ENCODE measurements at regions not wholly inside any gene's neighbourhood (a gene's known extent, or its start where the extent isn't known, plus 50 kb on each side); places are given as distances from the start of the nearest gene placed in this dataset.

GRCh38 chr9:118252027-118252426, 547.8 kb downstream of the TLR4 start:
- H4K20me1 ChIP-seq (ENCODE audit: insufficient read depth, low read length): no peaks in the 10 kb centered on the region
- no peaks in the 10 kb centered on the region for H3K27me3 ChIP-seq (ENCODE audit: insufficient read depth, low read length)
- DNase-seq (ENCODE audit: low read depth) (no peak), FAIRE-seq (no peak)
- H3K4me1 ChIP-seq (ENCODE audit: insufficient read depth, low read length): no peaks in the 10 kb centered on the region
- H3K27me3 Mint-ChIP-seq (ENCODE audit: low read depth, unreplicated experiment): no peaks in the 10 kb centered on the region
- no peaks in the 10 kb centered on the region for H3K36me3 ChIP-seq (ENCODE audit: insufficient read depth, low read length)
- no peak overlapping the region for H2AFZ ChIP-seq (ENCODE audit: low read depth, low read length)
- peaks cover 3% of the 10 kb centered on the region for H3K9me3 Mint-ChIP-seq (ENCODE audit: unreplicated experiment)
- no peak overlapping the region for H3K4me2 ChIP-seq (ENCODE audit: low read length)
- no peak overlapping the region for H3K9ac ChIP-seq (ENCODE audit: low read length)
- TF ChIP-seq EZH2 (IDR thresholded peaks at IDR 0.05; ENCODE audit: insufficient read depth, low read length) (no peak), CTCF (IDR thresholded peaks at IDR 0.05; ENCODE audit: insufficient read depth, low read depth, low read length) (no peak)
- H3K9me3 ChIP-seq (ENCODE audit: insufficient read depth, low read depth, low read length): no peaks in the 10 kb centered on the region
- no peaks in the 10 kb centered on the region for H3K4me1 Mint-ChIP-seq (ENCODE audit: low read depth, unreplicated experiment)
- no peaks in the 10 kb centered on the region for H3K79me2 ChIP-seq (ENCODE audit: insufficient read depth, low read length)
- H3K27ac Mint-ChIP-seq (ENCODE audit: unreplicated experiment): no peak overlapping the region
- H3K4me3 ChIP-seq (ENCODE audit: insufficient read depth, low read depth, low read length): no peak overlapping the region
- H3K4me3 Mint-ChIP-seq (ENCODE audit: unreplicated experiment): no peak overlapping the region
- H3K27ac ChIP-seq (ENCODE audit: low read depth, low read length): no peak overlapping the region
- no peaks in the 10 kb centered on the region for H3K36me3 Mint-ChIP-seq (ENCODE audit: low read depth, unreplicated experiment)

- H3K79me2 ChIP-seq (ENCODE audit: insufficient read depth, low read length): no peaks in the 10 kb centered on the region
- peaks cover 2% of the 10 kb centered on the region for H3K27me3 Mint-ChIP-seq (ENCODE audit: low read depth, unreplicated experiment)
- peaks cover 6% of the 10 kb centered on the region for H3K9me3 Mint-ChIP-seq (ENCODE audit: unreplicated experiment)
- H2AFZ ChIP-seq (ENCODE audit: low read depth, low read length): no peak overlapping the region
- no peak overlapping the region for H3K4me2 ChIP-seq (ENCODE audit: low read length)
- no peaks in the 10 kb centered on the region for H3K36me3 Mint-ChIP-seq (ENCODE audit: low read depth, unreplicated experiment)
- no peak for FAIRE-seq
- no peak overlapping the region for H3K4me3 Mint-ChIP-seq (ENCODE audit: unreplicated experiment)
- no peaks in the 10 kb centered on the region for H3K27me3 ChIP-seq (ENCODE audit: insufficient read depth, low read length)
- no peak overlapping the region for H3K4me3 ChIP-seq (ENCODE audit: insufficient read depth, low read depth, low read length)
- H3K9ac ChIP-seq (ENCODE audit: low read length): no peak overlapping the region
- no peaks in the 10 kb centered on the region for H3K9me3 ChIP-seq (ENCODE audit: insufficient read depth, low read depth, low read length)
- no peak overlapping the region for H3K27ac Mint-ChIP-seq (ENCODE audit: unreplicated experiment)
- no peaks in the 10 kb centered on the region for H4K20me1 ChIP-seq (ENCODE audit: insufficient read depth, low read length)
- no peak overlapping the region for H3K27ac ChIP-seq (ENCODE audit: low read depth, low read length)
- TF ChIP-seq EZH2 (IDR thresholded peaks at IDR 0.05; ENCODE audit: insufficient read depth, low read length) (no peak), CTCF (IDR thresholded peaks at IDR 0.05; ENCODE audit: insufficient read depth, low read depth, low read length) (no peak)
- DNase-seq (ENCODE audit: low read depth): no peak
- H3K4me1 ChIP-seq (ENCODE audit: insufficient read depth, low read length): no peaks in the 10 kb centered on the region
- no peaks in the 10 kb centered on the region for H3K4me1 Mint-ChIP-seq (ENCODE audit: low read depth, unreplicated experiment)
- H3K36me3 ChIP-seq (ENCODE audit: insufficient read depth, low read length): no peaks in the 10 kb centered on the region
These were observed 558.0 kb downstream of the TLR4 start for GRCh38 chr9:118262191-118262590.

- no peaks in the 10 kb centered on the region for H3K4me1 ChIP-seq (ENCODE audit: insufficient read depth, low read length)
- Mint-ChIP-seq H3K27me3 (ENCODE audit: low read depth, unreplicated experiment) (peaks cover 2% of the 10 kb centered on the region), H3K27ac (ENCODE audit: unreplicated experiment) (no peak overlapping the region), H3K36me3 (ENCODE audit: low read depth, unreplicated experiment) (no peaks in the 10 kb centered on the region), H3K4me1 (ENCODE audit: low read depth, unreplicated experiment) (no peaks in the 10 kb centered on the region), H3K4me3 (ENCODE audit: unreplicated experiment) (no peak overlapping the region), H3K9me3 (ENCODE audit: unreplicated experiment) (peaks cover 6% of the 10 kb centered on the region)
- H3K27ac ChIP-seq (ENCODE audit: low read depth, low read length): no peak overlapping the region
- H3K79me2 ChIP-seq (ENCODE audit: insufficient read depth, low read length): no peaks in the 10 kb centered on the region
- no peaks in the 10 kb centered on the region for H3K27me3 ChIP-seq (ENCODE audit: insufficient read depth, low read length)
- no peak overlapping the region for H3K4me3 ChIP-seq (ENCODE audit: insufficient read depth, low read depth, low read length)
- H3K9ac ChIP-seq (ENCODE audit: low read length): no peak overlapping the region
- H2AFZ ChIP-seq (ENCODE audit: low read depth, low read length): no peak overlapping the region
- H3K4me2 ChIP-seq (ENCODE audit: low read length): no peak overlapping the region
- H4K20me1 ChIP-seq (ENCODE audit: insufficient read depth, low read length): no peaks in the 10 kb centered on the region
- H3K9me3 ChIP-seq (ENCODE audit: insufficient read depth, low read depth, low read length): no peaks in the 10 kb centered on the region
- FAIRE-seq: no peak
- TF ChIP-seq EZH2 (IDR thresholded peaks at IDR 0.05; ENCODE audit: insufficient read depth, low read length): no peak
- TF ChIP-seq CTCF (IDR thresholded peaks at IDR 0.05; ENCODE audit: insufficient read depth, low read depth, low read length): no peak
- H3K36me3 ChIP-seq (ENCODE audit: insufficient read depth, low read length): no peaks in the 10 kb centered on the region
- peak; percentile 16 for DNase-seq (ENCODE audit: low read depth)
These were observed 559.7 kb downstream of the TLR4 start for GRCh38 chr9:118263949-118264348.

Measured in astrocyte (in vitro differentiated cells and primary cell).